Epithelial cell of proximal tubule (primary cell): ENCODE measurements at regions not wholly inside any gene's neighbourhood (a gene's known extent, or its start where the extent isn't known, plus 50 kb on each side); places are given as distances from the start of the nearest gene placed in this dataset.
"Not testable (repeated sequence)": the region's sequence is repeated elsewhere in the genome, so short reads cannot be mapped to it uniquely, and the experiment has no call there.

Experiments used
- DNase-seq: peaks from one replicate; pipeline ENCODE4 v3.0.0-alpha.2; 2011; ENCODE audit warnings: low read depth
- H3K4me3 ChIP-seq: 2 replicates; pipeline ENCODE4 v1.5.1; 2011; ENCODE audit warnings: low read depth, mild to moderate bottlenecking, low read length
- CTCF ChIP-seq: conservative IDR thresholded peaks from 2 replicates; pipeline ENCODE4 v1.5.1; 2012; ENCODE audit warnings: low read depth, mild to moderate bottlenecking, low read length

DNA sequence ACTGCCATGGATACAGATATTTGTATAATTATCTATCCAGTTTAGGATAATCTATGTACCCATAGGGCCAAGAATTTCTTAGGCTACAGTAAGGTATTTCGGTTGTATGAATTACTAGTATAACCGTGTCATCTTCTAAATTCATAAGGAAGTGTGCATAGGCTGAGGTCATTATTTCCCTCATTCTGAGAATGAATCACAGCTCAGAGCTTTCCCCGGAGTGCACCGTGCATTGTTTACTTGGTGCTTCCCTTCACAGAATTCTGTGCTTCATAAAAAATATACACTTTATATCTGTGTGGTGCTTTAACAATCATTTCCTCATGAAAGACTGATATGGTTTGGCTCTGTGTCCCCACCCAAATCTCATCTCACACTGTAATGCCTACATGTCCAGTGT is 514.1 kb downstream of the ETNK1 start:
- H3K4me3 ChIP-seq: no peak overlapping the region
- DNase-seq: no peak
- TF ChIP-seq CTCF: no peak

GRCh38 chr12:23140710-23141109 is 515.7 kb downstream of the ETNK1 start:
- no peak overlapping the region for H3K4me3 ChIP-seq
- no peak for TF ChIP-seq CTCF
- DNase-seq: no peak

- H3K4me3 ChIP-seq: no peak overlapping the region
- no peak for DNase-seq
- no peak for TF ChIP-seq CTCF
These were observed 516.4 kb downstream of the ETNK1 start for GRCh38 chr12:23141335-23141734.

- DNase-seq, H3K4me3 ChIP-seq: not testable (repeated sequence)
These were observed 521.1 kb downstream of the ETNK1 start for GRCh38 chr12:23146070-23146469.

DNA sequence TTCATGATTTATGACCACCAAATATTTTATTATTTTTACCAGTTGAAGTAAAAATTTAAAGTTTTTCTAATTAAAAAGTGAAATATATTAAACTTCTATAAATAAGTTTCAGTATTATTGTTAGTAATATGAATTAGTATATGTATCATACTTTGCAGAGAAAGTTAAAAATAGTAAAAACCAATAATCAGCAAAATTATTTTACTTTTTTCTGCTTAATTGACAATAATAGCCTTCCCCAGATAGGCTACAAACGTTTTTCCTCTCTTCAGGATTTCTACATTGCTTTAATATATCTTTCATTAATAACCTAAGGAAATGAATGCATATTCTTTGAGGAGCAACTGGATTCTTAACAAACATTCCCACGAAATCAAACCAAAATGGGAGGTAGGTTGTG is 543.5 kb downstream of the ETNK1 start:
- no peak for DNase-seq
- no peak for TF ChIP-seq CTCF
- no peak overlapping the region for H3K4me3 ChIP-seq

DNA sequence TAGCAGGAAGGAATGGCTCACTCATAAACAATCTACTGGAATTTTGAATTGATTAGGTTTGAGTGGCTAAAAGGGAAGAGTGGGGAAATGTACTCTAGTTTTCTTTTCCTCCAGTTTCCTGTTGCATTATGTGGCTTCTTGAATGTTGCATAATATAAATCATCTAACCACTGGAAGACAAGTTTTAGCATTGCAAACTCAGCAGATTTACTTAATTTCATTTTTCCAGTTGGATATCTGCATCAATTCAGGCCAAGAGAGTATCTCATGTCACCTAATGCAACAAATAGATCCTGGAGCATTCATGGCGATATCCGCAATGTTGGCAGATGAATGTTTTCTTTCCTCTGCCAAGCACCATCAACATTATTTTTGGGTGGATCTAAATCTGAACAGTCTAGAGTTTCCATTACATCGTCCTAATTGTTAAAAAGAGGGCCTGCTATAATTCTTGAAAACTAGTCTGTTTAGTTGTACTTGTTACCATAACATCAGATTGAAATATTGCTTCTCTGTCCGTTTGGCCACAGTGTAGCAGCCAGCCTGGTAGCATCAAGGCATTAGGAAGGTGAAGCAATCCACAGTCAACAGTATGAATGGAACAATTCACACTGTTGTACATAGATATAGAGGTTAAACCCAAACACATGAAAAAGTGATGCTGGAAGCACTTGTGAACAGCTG is 544.2 kb downstream of the ETNK1 start:
- no peak for DNase-seq
- TF ChIP-seq CTCF: no peak
- no peak overlapping the region for H3K4me3 ChIP-seq

DNA sequence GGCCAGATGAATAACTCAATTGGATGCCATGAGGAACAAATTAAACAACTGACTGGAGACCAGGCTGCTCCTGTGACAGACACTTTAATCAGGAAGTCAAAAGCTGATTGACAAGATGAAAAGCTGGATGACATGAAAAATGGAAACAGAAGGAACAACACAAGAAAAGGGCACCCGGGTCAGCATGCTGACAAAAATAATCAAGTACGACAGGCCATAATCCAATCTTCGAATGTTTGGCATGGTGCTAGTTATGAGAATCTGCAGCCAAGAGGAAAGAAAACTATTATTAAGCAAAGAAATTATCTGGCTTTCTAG is 544.7 kb downstream of the ETNK1 start:
- no peak for DNase-seq
- no peak overlapping the region for H3K4me3 ChIP-seq
- no peak for TF ChIP-seq CTCF
